ENCODE measurements at regions not wholly inside any gene's neighbourhood (a gene's known extent, or its start where the extent isn't known, plus 50 kb on each side); places are given as distances from the start of the nearest gene placed in this dataset.

GRCh38 chr3:17980863-17981262 lies 238.4 kb upstream of the TBC1D5 start:
- DNase-seq, result no peak

- DNase-seq, result no peak
These were observed 237.5 kb upstream of the TBC1D5 start for GRCh38 chr3:17979911-17980310.

- peak in 1 of 5 experiments; percentile 2 for DNase-seq
These were observed 236.8 kb upstream of the TBC1D5 start for GRCh38 chr3:17979252-17979651.

- DNase-seq, result no peak
These were observed 231.9 kb upstream of the TBC1D5 start for GRCh38 chr3:17974206-17974841.

- no peak for DNase-seq
These were observed 230.8 kb upstream of the TBC1D5 start for GRCh38 chr3:17972959-17973906.

GRCh38 chr3:17972476-17972875 lies 230.0 kb upstream of the TBC1D5 start:
- DNase-seq, result no peak

- DNase-seq, result no peak
These were observed 229.6 kb upstream of the TBC1D5 start for GRCh38 chr3:17972030-17972429.

- no peak for DNase-seq
These were observed 227.6 kb upstream of the TBC1D5 start for GRCh38 chr3:17969985-17970568.

GRCh38 chr3:17969244-17969643 lies 226.8 kb upstream of the TBC1D5 start:
- DNase-seq, result no peak

- no peak for DNase-seq
These were observed 225.6 kb upstream of the TBC1D5 start for GRCh38 chr3:17967953-17968607.

GRCh38 chr3:17967111-17967510 lies 224.7 kb upstream of the TBC1D5 start:
- DNase-seq, result no peak

- DNase-seq, result no peak
These were observed 222.9 kb upstream of the TBC1D5 start for GRCh38 chr3:17965331-17965730.

- peak in 1 of 5 experiments; percentile 33 for DNase-seq
These were observed 221.7 kb upstream of the TBC1D5 start for GRCh38 chr3:17964108-17964507.

GRCh38 chr3:17955411-17955810 lies 213.0 kb upstream of the TBC1D5 start:
- DNase-seq, result no peak

- no peak for DNase-seq
These were observed 212.4 kb upstream of the TBC1D5 start for GRCh38 chr3:17954801-17955200.

GRCh38 chr3:17951241-17951640 lies 208.8 kb upstream of the TBC1D5 start:
- no peak for DNase-seq

GRCh38 chr3:17949101-17949500 lies 206.7 kb upstream of the TBC1D5 start:
- no peak for DNase-seq

- DNase-seq, result no peak
These were observed 205.4 kb upstream of the TBC1D5 start for GRCh38 chr3:17947833-17948232.

- DNase-seq, result no peak
These were observed 204.2 kb upstream of the TBC1D5 start for GRCh38 chr3:17946619-17947018.

GRCh38 chr3:17945799-17946399 lies 203.5 kb upstream of the TBC1D5 start:
- no peak for DNase-seq

GRCh38 chr3:17945018-17945798 lies 202.8 kb upstream of the TBC1D5 start:
- no peak for DNase-seq

GRCh38 chr3:17942856-17943255 lies 200.4 kb upstream of the TBC1D5 start:
- DNase-seq, result no peak
